HG03442 (cell line): ENCODE measurements at regions not wholly inside any gene's neighbourhood (a gene's known extent, or its start where the extent isn't known, plus 50 kb on each side); places are given as distances from the start of the nearest gene placed in this dataset.
A peak's percentile ranks its signal among the peaks of the same experiment; 100 is the strongest.
"Not testable (repeated sequence)": the region's sequence is repeated elsewhere in the genome, so short reads cannot be mapped to it uniquely, and the experiment has no call there.

Experiments
- ATAC-seq: cut with Tn5 transposase; IDR thresholded peaks from one replicate; pipeline ENCODE4 v1.9.1; 2021; ENCODE audit warnings: mild to moderate bottlenecking, moderate library complexity; ENCODE audit not compliant: unreplicated experiment

- no peak for ATAC-seq
These were observed 100.2 kb downstream of the FBXO8 start for GRCh38 chr4:174183259-174183658.

GRCh38 chr4:174181827-174182226, 101.6 kb downstream of the FBXO8 start:
- no peak for ATAC-seq

GRCh38 chr4:174177536-174177935, 105.9 kb downstream of the FBXO8 start:
- ATAC-seq = no peak

GRCh38 chr4:174175836-174176235, 107.6 kb downstream of the FBXO8 start:
- ATAC-seq = not testable (repeated sequence)

- no peak for ATAC-seq
These were observed 110.1 kb downstream of the FBXO8 start for GRCh38 chr4:174173360-174173759.

- no peak for ATAC-seq
These were observed 111.2 kb downstream of the FBXO8 start for GRCh38 chr4:174172274-174172673.

GRCh38 chr4:174170906-174171305, 112.6 kb downstream of the FBXO8 start:
- ATAC-seq = no peak

- no peak for ATAC-seq
These were observed 113.4 kb downstream of the FBXO8 start for GRCh38 chr4:174170091-174170490.

- ATAC-seq = no peak
These were observed 126.3 kb downstream of the FBXO8 start for GRCh38 chr4:174157106-174157607.

- peak; percentile 96 for ATAC-seq
These were observed 127.1 kb downstream of the FBXO8 start for GRCh38 chr4:174156239-174156826.

GRCh38 chr4:174154215-174154854, 129.1 kb downstream of the FBXO8 start:
- no peak for ATAC-seq

GRCh38 chr4:174152717-174153466, 130.6 kb downstream of the FBXO8 start:
- no peak for ATAC-seq

- no peak for ATAC-seq
These were observed 135.6 kb downstream of the FBXO8 start for GRCh38 chr4:174147863-174148262.

GRCh38 chr4:174144106-174144505, 139.4 kb downstream of the FBXO8 start:
- ATAC-seq = no peak

- ATAC-seq = no peak
These were observed 141.6 kb downstream of the FBXO8 start for GRCh38 chr4:174141876-174142275.

GRCh38 chr4:174138616-174139015, 144.9 kb downstream of the FBXO8 start:
- ATAC-seq = no peak

- no peak for ATAC-seq
These were observed 145.8 kb downstream of the FBXO8 start for GRCh38 chr4:174137698-174138097.

GRCh38 chr4:174135936-174136406, 147.5 kb downstream of the FBXO8 start:
- ATAC-seq = no peak

GRCh38 chr4:174135530-174135929, 147.9 kb downstream of the FBXO8 start:
- ATAC-seq = no peak

- no peak for ATAC-seq
These were observed 149.1 kb downstream of the FBXO8 start for GRCh38 chr4:174134361-174134760.

GRCh38 chr4:174133551-174133950, 149.9 kb downstream of the FBXO8 start:
- no peak for ATAC-seq

- no peak for ATAC-seq
These were observed 151.6 kb downstream of the FBXO8 start for GRCh38 chr4:174131901-174132300.
